ENCODE measurements at regions not wholly inside any gene's neighbourhood (a gene's known extent, or its start where the extent isn't known, plus 50 kb on each side); places are given as distances from the start of the nearest gene placed in this dataset.

DNA sequence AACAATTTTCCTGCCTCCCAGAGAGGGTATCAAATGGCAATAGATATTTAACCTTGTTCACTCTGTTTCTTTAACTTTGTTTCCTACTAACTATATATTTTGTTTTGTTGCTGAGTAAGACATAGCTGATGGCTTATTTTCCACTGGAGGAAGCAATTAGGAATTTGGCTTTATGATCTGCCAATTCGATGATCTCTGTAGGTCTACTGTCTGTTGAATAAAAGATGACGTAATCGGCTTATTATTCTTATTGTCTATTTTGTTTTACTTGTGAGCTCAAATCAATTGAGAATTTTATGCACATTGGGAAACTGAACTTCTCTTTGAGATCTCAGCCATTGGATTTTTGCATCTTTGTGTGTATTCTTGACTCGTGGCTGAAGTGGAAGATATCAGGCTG is 862.6 kb downstream of the EFNB2 start:
- TF ChIP-seq, protein P1, sequence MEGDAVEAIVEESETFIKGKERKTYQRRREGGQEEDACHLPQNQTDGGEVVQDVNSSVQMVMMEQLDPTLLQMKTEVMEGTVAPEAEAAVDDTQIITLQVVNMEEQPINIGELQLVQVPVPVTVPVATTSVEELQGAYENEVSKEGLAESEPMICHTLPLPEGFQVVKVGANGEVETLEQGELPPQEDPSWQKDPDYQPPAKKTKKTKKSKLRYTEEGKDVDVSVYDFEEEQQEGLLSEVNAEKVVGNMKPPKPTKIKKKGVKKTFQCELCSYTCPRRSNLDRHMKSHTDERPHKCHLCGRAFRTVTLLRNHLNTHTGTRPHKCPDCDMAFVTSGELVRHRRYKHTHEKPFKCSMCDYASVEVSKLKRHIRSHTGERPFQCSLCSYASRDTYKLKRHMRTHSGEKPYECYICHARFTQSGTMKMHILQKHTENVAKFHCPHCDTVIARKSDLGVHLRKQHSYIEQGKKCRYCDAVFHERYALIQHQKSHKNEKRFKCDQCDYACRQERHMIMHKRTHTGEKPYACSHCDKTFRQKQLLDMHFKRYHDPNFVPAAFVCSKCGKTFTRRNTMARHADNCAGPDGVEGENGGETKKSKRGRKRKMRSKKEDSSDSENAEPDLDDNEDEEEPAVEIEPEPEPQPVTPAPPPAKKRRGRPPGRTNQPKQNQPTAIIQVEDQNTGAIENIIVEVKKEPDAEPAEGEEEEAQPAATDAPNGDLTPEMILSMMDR (IDR thresholded peaks at IDR 0.05), result no peak
- no peak for TF ChIP-seq POLR2A (IDR thresholded peaks at IDR 0.05)

Data from thyroid gland (tissue), 4 donors.